ENCODE measurements at regions not wholly inside any gene's neighbourhood (a gene's known extent, or its start where the extent isn't known, plus 50 kb on each side); places are given as distances from the start of the nearest gene placed in this dataset.

DNA sequence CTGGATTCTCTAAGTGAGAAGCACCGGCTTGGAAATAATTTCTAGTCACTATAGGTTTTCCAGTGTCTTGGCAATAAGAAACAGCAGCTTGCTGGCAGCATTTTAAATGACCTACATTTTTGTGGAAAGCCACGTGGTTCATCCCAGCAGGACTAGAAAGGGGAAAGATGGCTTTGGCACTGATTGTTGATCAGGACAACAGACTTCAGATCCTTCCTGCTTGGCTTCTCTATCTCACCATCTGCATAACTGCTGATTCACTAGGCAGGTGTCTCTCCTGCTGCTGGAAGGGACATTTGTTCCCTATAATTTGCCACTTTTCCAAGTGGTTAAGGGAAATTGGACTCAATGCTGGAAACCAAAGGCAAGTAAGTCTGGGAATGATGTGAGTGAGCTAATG lies 131.0 kb downstream of the TTC8 start:
- intact Hi-C loops (cut with DNase I; ENCODE audit: low total_unique reads): no loop called here
- no peaks in the 10 kb centered on the region for H3K9me3 ChIP-seq
- peaks cover 0 to 1% (median 0%) of the 10 kb centered on the region in 4 donors for H3K4me1 ChIP-seq
- no peak overlapping the region for H3K27ac ChIP-seq
- in situ Hi-C loops (cut with MboI; ENCODE audit: low pct_ligation_motif_present in 1 of 4, low pct_unique_long_range_greater_than_20kb in 1 of 4, low sequenced_read_pairs in 3 of 4): no loop called here
- no peaks in the 10 kb centered on the region for H3K36me3 ChIP-seq
- TF ChIP-seq POLR2AphosphoS5 (IDR thresholded peaks at IDR 0.05): no peak
- TF ChIP-seq POLR2A (IDR thresholded peaks at IDR 0.05): no peak
- no peak for TF ChIP-seq EP300 (IDR thresholded peaks at IDR 0.05; ENCODE audit: low read depth)
- TF ChIP-seq, protein P1, sequence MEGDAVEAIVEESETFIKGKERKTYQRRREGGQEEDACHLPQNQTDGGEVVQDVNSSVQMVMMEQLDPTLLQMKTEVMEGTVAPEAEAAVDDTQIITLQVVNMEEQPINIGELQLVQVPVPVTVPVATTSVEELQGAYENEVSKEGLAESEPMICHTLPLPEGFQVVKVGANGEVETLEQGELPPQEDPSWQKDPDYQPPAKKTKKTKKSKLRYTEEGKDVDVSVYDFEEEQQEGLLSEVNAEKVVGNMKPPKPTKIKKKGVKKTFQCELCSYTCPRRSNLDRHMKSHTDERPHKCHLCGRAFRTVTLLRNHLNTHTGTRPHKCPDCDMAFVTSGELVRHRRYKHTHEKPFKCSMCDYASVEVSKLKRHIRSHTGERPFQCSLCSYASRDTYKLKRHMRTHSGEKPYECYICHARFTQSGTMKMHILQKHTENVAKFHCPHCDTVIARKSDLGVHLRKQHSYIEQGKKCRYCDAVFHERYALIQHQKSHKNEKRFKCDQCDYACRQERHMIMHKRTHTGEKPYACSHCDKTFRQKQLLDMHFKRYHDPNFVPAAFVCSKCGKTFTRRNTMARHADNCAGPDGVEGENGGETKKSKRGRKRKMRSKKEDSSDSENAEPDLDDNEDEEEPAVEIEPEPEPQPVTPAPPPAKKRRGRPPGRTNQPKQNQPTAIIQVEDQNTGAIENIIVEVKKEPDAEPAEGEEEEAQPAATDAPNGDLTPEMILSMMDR (IDR thresholded peaks at IDR 0.05): no peak
- H3K27me3 ChIP-seq: no peaks in the 10 kb centered on the region
- 44 to 67% methylated on average over 1 to 2 of the region's 2 CpGs for WGBS, 2 donors (ENCODE audit: low coverage in 1 of 2)
- no peak overlapping the region for H3K4me3 ChIP-seq
- no peak for DNase-seq

DNA sequence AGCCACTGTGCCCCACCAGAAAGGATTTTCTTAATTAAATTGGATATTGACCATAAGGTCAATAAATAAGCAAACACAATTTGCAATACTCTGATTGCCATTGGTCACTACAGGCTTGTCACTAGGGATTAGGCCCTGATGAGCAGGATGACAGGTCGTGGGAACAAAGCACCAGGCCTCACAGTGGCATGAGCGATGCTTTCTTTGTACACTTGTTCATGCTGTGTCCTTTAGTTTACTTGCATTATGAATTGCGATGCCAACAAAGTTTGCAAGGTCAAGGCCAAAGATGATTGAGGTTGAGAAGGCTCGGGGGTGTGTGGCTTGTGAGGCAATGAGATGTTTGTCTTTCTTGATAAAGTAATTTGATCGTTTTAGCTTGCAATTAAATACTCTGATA lies 136.0 kb downstream of the TTC8 start:
- intact Hi-C loops (cut with DNase I; ENCODE audit: low total_unique reads) (no loop called here), in situ Hi-C loops (cut with MboI; ENCODE audit: low pct_ligation_motif_present in 1 of 4, low pct_unique_long_range_greater_than_20kb in 1 of 4, low sequenced_read_pairs in 3 of 4) (no loop called here)
- TF ChIP-seq, protein P1 (IDR thresholded peaks at IDR 0.05): no peak
- no peak for TF ChIP-seq EP300 (IDR thresholded peaks at IDR 0.05; ENCODE audit: low read depth)
- no peak for DNase-seq
- 40 to 47% methylated on average over 3 to 5 of the region's 5 CpGs for WGBS, 2 donors (ENCODE audit: low coverage in 1 of 2)
- peaks cover 0 to 9% (median 3%) of the 10 kb centered on the region in 4 donors for H3K4me1 ChIP-seq
- H3K27me3 ChIP-seq: no peaks in the 10 kb centered on the region
- no peak overlapping the region for H3K4me3 ChIP-seq
- H3K27ac ChIP-seq: peak overlapping the region in 2 of 4 donors; percentile 37 to 40
- no peaks in the 10 kb centered on the region for H3K36me3 ChIP-seq
- H3K9me3 ChIP-seq: no peaks in the 10 kb centered on the region

DNA sequence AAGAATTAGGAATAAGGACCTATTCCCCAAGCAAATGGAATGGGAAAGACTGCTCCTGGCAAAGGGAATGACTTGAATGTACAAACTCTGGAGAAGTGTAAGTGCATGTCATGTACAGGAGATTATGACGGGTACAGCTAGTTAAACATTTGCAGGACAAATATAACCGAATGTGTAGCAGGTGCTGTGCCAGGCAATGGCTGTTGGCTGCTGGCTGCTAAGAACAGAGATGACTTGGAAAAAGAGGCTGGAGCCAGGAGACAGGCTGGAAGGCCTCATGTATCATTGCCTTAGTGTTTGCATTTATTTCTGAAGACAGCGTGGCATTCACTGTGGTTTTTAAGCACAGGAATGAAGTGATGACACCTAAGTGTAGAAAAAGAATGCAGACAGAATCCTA lies 136.8 kb downstream of the TTC8 start:
- in situ Hi-C loops (cut with MboI; ENCODE audit: low pct_ligation_motif_present in 1 of 4, low pct_unique_long_range_greater_than_20kb in 1 of 4, low sequenced_read_pairs in 3 of 4): no loop called here
- Histone ChIP-seq H3K36me3 (no peaks in the 10 kb centered on the region), H3K4me3 (no peak overlapping the region), H3K9me3 (no peaks in the 10 kb centered on the region), H3K27me3 (no peaks in the 10 kb centered on the region), H3K4me1 (peaks cover 0 to 9% (median 3%) of the 10 kb centered on the region in 4 donors), H3K27ac (peak overlapping the region in 2 of 4 donors; percentile 37 to 40)
- intact Hi-C loops (cut with DNase I; ENCODE audit: low total_unique reads): no loop called here
- peak; percentile 21 for DNase-seq
- 26 to 64% methylated on average over 3 of the region's 3 CpGs for WGBS, 2 donors (ENCODE audit: low coverage in 1 of 2)
- TF ChIP-seq POLR2AphosphoS5 (IDR thresholded peaks at IDR 0.05): no peak
- TF ChIP-seq POLR2A (IDR thresholded peaks at IDR 0.05): no peak
- no peak for TF ChIP-seq EP300 (IDR thresholded peaks at IDR 0.05; ENCODE audit: low read depth)
- TF ChIP-seq, protein P1 (IDR thresholded peaks at IDR 0.05): no peak

DNA sequence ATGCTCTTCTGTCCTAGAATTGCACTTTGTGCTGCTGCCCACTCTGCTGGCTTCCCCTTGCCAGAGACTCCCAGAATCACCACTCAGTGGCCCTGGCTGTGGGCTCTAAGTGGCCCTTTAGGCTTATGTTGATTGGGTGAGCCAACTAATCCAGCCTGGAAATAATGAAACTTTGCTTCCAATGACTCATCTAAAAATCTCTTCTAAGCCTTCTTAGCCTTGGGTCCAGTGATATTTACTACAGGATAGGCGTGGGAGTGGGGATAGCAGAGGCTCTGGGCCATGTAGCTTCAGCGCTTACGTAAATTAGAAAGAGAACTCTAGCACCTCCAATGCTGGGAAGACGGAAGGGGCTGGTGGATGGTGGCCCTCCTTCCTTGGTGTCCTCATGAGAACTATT lies 137.9 kb downstream of the TTC8 start:
- no peak overlapping the region for H3K4me3 ChIP-seq
- DNase-seq: no peak
- H3K36me3 ChIP-seq: no peaks in the 10 kb centered on the region
- H3K4me1 ChIP-seq: peaks cover 0 to 9% (median 3%) of the 10 kb centered on the region in 4 donors
- no peaks in the 10 kb centered on the region for H3K27me3 ChIP-seq
- WGBS, 2 donors (ENCODE audit: low coverage in 1 of 2): 79 to 81% methylated on average over 4 of the region's 4 CpGs
- intact Hi-C loops (cut with DNase I; ENCODE audit: low total_unique reads) (no loop called here), in situ Hi-C loops (cut with MboI; ENCODE audit: low pct_ligation_motif_present in 1 of 4, low pct_unique_long_range_greater_than_20kb in 1 of 4, low sequenced_read_pairs in 3 of 4) (no loop called here)
- no peaks in the 10 kb centered on the region for H3K9me3 ChIP-seq
- no peak overlapping the region for H3K27ac ChIP-seq
- TF ChIP-seq EP300 (IDR thresholded peaks at IDR 0.05; ENCODE audit: low read depth): no peak
- TF ChIP-seq POLR2AphosphoS5 (IDR thresholded peaks at IDR 0.05): no peak
- TF ChIP-seq POLR2A (IDR thresholded peaks at IDR 0.05): no peak
- TF ChIP-seq, protein P1 (IDR thresholded peaks at IDR 0.05): no peak

Measured in transverse colon (tissue), 4 donors.